ENCODE measurements at regions not wholly inside any gene's neighbourhood (a gene's known extent, or its start where the extent isn't known, plus 50 kb on each side); places are given as distances from the start of the nearest gene placed in this dataset.
"Not testable (repeated sequence)": the region's sequence is repeated elsewhere in the genome, so short reads cannot be mapped to it uniquely, and the experiment has no call there.

- TF ChIP-seq SMARCA4 (IDR thresholded peaks at IDR 0.05) (no peak), GTF2E2 (tag; IDR thresholded peaks at IDR 0.05) (no peak), AFF4 (CRISPR knock-in tag; IDR thresholded peaks at IDR 0.05) (no peak), ZNF76 (CRISPR knock-in tag; IDR thresholded peaks at IDR 0.05; ENCODE audit: borderline replicate concordance) (no peak), HOXB6 (CRISPR knock-in tag; IDR thresholded peaks at IDR 0.05; ENCODE audit: borderline replicate concordance) (no peak)
Measured at GRCh38 chr4:124817531-124817930, 105.0 kb upstream of the ANKRD50 start (continued).

GRCh38 chr4:124812203-124812602 lies 99.7 kb upstream of the ANKRD50 start:
- ATAC-seq; H3K9ac ChIP-seq (ENCODE audit: insufficient read depth in 1 of 2, low read depth in 2 of 2, low read length in 2 of 2); POLR2A ChIA-PET; H3K4me3 ChIP-seq; in situ Hi-C loops (cut with MboI); DNase-seq (ENCODE audit: extremely low read depth in 1 of 4, low spot score in 3 of 4); H3K9me1 ChIP-seq (ENCODE audit: control insufficient read depth, insufficient read depth, low read length); intact Hi-C loops (cut with micrococcal nuclease); H3K9me3 ChIP-seq (replicated peaks; ENCODE audit: control insufficient read depth, insufficient read depth, low read depth, low read length); H3K27me3 ChIP-seq (ENCODE audit: control insufficient read depth in 2 of 2, insufficient read depth in 2 of 2, low read length in 2 of 2); BruUV-seq (replicated peaks); H3K4me1 ChIP-seq (replicated peaks in 1 of 2; ENCODE audit: control insufficient read depth in 2 of 2, insufficient read depth in 2 of 2, low read length in 2 of 2); H2AFZ ChIP-seq (ENCODE audit: low read depth, low read length); H4K20me1 ChIP-seq (replicated peaks; ENCODE audit: control insufficient read depth, insufficient read depth, low read length); FAIRE-seq; H3K79me2 ChIP-seq (ENCODE audit: control insufficient read depth, insufficient read depth, low read length); H3K36me3 ChIP-seq (ENCODE audit: control insufficient read depth, insufficient read depth, low read length); CTCF ChIA-PET (ENCODE audit: low intra/inter-chr PET ratio); H3K4me2 ChIP-seq (ENCODE audit: insufficient read depth, low read length); H3K27ac ChIP-seq (ENCODE audit: extremely low read depth, low read depth, low read length): not testable (repeated sequence)
- 0% methylated on average over 6 of the region's 6 CpGs for WGBS (ENCODE audit: insufficient coverage, low coverage, missing lambda C conversion rate)
